ENCODE measurements at regions not wholly inside any gene's neighbourhood (a gene's known extent, or its start where the extent isn't known, plus 50 kb on each side); places are given as distances from the start of the nearest gene placed in this dataset.

GRCh38 chr18:47317824-47318508 lies 66.5 kb upstream of the SKOR2 start:
- no peaks in the 10 kb centered on the region for H3K36me3 ChIP-seq (ENCODE audit: control insufficient read depth, insufficient read depth, low read length)
- no peak for DNase-seq (ENCODE audit: low read depth, low spot score)
- ChIA-PET CTCF (no interaction called here), POLR2A (no interaction called here)
- intact Hi-C loops (cut with micrococcal nuclease; ENCODE audit: unreplicated experiment): no loop called here
- H3K4me1 ChIP-seq (ENCODE audit: control insufficient read depth, insufficient read depth, low read length): no peaks in the 10 kb centered on the region
- TF ChIP-seq SIN3A (IDR thresholded peaks at IDR 0.05; ENCODE audit: borderline replicate concordance, insufficient read depth, low read depth, low read length) (no peak), CTCF (IDR thresholded peaks at IDR 0.05) (no peak), REST (IDR thresholded peaks at IDR 0.05; ENCODE audit: insufficient read depth in 1 of 2, low read depth in 2 of 2, low read length in 1 of 2) (no peak), POLR2AphosphoS5 (IDR thresholded peaks at IDR 0.05; ENCODE audit: low read depth, low read length) (no peak), TCF7L2 (IDR thresholded peaks at IDR 0.05; ENCODE audit: low read depth, low read length) (no peak)
- no peak overlapping the region for H3K27ac ChIP-seq (ENCODE audit: low read length)
- no peaks in the 10 kb centered on the region for H3K9me3 ChIP-seq (ENCODE audit: control insufficient read depth, insufficient read depth, low read depth, low read length)
- no TSS peak for BruUV-seq (replicated peaks)
- no peak for ATAC-seq
- no peak overlapping the region for H3K4me3 ChIP-seq (ENCODE audit: low read depth in 2 of 2, low read length in 2 of 2)
- H3K27me3 ChIP-seq (ENCODE audit: control insufficient read depth, insufficient read depth, low read length): no peaks in the 10 kb centered on the region
- in situ Hi-C loops (cut with HindIII; ENCODE audit: low pct_unique_long_range_greater_than_20kb, low sequenced_read_pairs): no loop called here

GRCh38 chr18:47316924-47317323 lies 65.5 kb upstream of the SKOR2 start:
- BruUV-seq (replicated peaks): no TSS peak
- DNase-seq (ENCODE audit: low read depth, low spot score) (no peak), ATAC-seq (no peak)
- no peak for TF ChIP-seq SIN3A (IDR thresholded peaks at IDR 0.05; ENCODE audit: borderline replicate concordance, insufficient read depth, low read depth, low read length)
- no peak for TF ChIP-seq CTCF (IDR thresholded peaks at IDR 0.05)
- no peak for TF ChIP-seq TCF7L2 (IDR thresholded peaks at IDR 0.05; ENCODE audit: low read depth, low read length)
- no peak for TF ChIP-seq REST (IDR thresholded peaks at IDR 0.05; ENCODE audit: insufficient read depth in 1 of 2, low read depth in 2 of 2, low read length in 1 of 2)
- no peak for TF ChIP-seq POLR2AphosphoS5 (IDR thresholded peaks at IDR 0.05; ENCODE audit: low read depth, low read length)
- intact Hi-C loops (cut with micrococcal nuclease; ENCODE audit: unreplicated experiment) (no loop called here), in situ Hi-C loops (cut with HindIII; ENCODE audit: low pct_unique_long_range_greater_than_20kb, low sequenced_read_pairs) (no loop called here)
- H3K27me3 ChIP-seq (ENCODE audit: control insufficient read depth, insufficient read depth, low read length): no peaks in the 10 kb centered on the region
- no peaks in the 10 kb centered on the region for H3K4me1 ChIP-seq (ENCODE audit: control insufficient read depth, insufficient read depth, low read length)
- CTCF ChIA-PET: interaction anchor here (0.7 kb wide), 1 partner anchor 686 kb away, joined by 10 read pairs; no protein-coding TSS in a partner anchor
- POLR2A ChIA-PET: interaction anchor here (0.7 kb wide), 1 partner anchor 218 kb away, joined by 9 read pairs; no protein-coding TSS in a partner anchor
- H3K4me3 ChIP-seq (ENCODE audit: low read depth in 2 of 2, low read length in 2 of 2): no peak overlapping the region
- no peaks in the 10 kb centered on the region for H3K36me3 ChIP-seq (ENCODE audit: control insufficient read depth, insufficient read depth, low read length)
- no peaks in the 10 kb centered on the region for H3K9me3 ChIP-seq (ENCODE audit: control insufficient read depth, insufficient read depth, low read depth, low read length)
- no peak overlapping the region for H3K27ac ChIP-seq (ENCODE audit: low read length)

Data from Panc1 (cell line).